ENCODE measurements at regions not wholly inside any gene's neighbourhood (a gene's known extent, or its start where the extent isn't known, plus 50 kb on each side); places are given as distances from the start of the nearest gene placed in this dataset.

- H3K4me1 ChIP-seq (ENCODE audit: control insufficient read depth in 4 of 4, insufficient read depth in 4 of 4, low read length in 3 of 4): no peaks in the 10 kb centered on the region
- H3K9ac ChIP-seq (ENCODE audit: low read depth in 1 of 2, low read length in 2 of 2): no peak overlapping the region
- no peak overlapping the region for H3K27ac ChIP-seq (ENCODE audit: low read depth in 1 of 2, low read length in 2 of 2)
- 24% methylated on average over 1 of the region's 1 CpG for WGBS
- H3K27me3 ChIP-seq (ENCODE audit: control insufficient read depth in 4 of 4, insufficient read depth in 4 of 4, low read length in 3 of 4): no peaks in the 10 kb centered on the region
- H3K4me3 ChIP-seq (ENCODE audit: low read depth in 1 of 3, low read length in 3 of 3): no peak overlapping the region
- TF ChIP-seq YY1 (IDR thresholded peaks at IDR 0.05) (no peak), RXRA (IDR thresholded peaks at IDR 0.05) (no peak), TAF1 (conservative IDR thresholded peaks at IDR 0.05) (no peak), ATF3 (IDR thresholded peaks at IDR 0.05) (no peak), MAX (IDR thresholded peaks at IDR 0.05) (no peak), GABPA (IDR thresholded peaks at IDR 0.05 in 1 of 2, conservative IDR thresholded peaks at IDR 0.05 in 1 of 2) (no peak), JUND (IDR thresholded peaks at IDR 0.05) (no peak), EGR1 (IDR thresholded peaks at IDR 0.05; ENCODE audit: low read depth in 2 of 2) (no peak), HNF4A (conservative IDR thresholded peaks at IDR 0.05) (no peak)
- TF ChIP-seq, protein P1, sequence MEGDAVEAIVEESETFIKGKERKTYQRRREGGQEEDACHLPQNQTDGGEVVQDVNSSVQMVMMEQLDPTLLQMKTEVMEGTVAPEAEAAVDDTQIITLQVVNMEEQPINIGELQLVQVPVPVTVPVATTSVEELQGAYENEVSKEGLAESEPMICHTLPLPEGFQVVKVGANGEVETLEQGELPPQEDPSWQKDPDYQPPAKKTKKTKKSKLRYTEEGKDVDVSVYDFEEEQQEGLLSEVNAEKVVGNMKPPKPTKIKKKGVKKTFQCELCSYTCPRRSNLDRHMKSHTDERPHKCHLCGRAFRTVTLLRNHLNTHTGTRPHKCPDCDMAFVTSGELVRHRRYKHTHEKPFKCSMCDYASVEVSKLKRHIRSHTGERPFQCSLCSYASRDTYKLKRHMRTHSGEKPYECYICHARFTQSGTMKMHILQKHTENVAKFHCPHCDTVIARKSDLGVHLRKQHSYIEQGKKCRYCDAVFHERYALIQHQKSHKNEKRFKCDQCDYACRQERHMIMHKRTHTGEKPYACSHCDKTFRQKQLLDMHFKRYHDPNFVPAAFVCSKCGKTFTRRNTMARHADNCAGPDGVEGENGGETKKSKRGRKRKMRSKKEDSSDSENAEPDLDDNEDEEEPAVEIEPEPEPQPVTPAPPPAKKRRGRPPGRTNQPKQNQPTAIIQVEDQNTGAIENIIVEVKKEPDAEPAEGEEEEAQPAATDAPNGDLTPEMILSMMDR (IDR thresholded peaks at IDR 0.05; ENCODE audit: low read depth, low read length, missing input control): no peak
- no peaks in the 10 kb centered on the region for H3K9me3 ChIP-seq (ENCODE audit: control insufficient read depth in 4 of 4, low read length in 3 of 4)
- H3K36me3 ChIP-seq (ENCODE audit: control insufficient read depth in 4 of 4, insufficient read depth in 3 of 4, low read depth in 1 of 4, low read length in 3 of 4): no peaks in the 10 kb centered on the region
- no peak for DNase-seq (ENCODE audit: low spot score)
Measured at GRCh38 chr5:114658194-114658593, 296.3 kb downstream of the KCNN2 start.

DNA sequence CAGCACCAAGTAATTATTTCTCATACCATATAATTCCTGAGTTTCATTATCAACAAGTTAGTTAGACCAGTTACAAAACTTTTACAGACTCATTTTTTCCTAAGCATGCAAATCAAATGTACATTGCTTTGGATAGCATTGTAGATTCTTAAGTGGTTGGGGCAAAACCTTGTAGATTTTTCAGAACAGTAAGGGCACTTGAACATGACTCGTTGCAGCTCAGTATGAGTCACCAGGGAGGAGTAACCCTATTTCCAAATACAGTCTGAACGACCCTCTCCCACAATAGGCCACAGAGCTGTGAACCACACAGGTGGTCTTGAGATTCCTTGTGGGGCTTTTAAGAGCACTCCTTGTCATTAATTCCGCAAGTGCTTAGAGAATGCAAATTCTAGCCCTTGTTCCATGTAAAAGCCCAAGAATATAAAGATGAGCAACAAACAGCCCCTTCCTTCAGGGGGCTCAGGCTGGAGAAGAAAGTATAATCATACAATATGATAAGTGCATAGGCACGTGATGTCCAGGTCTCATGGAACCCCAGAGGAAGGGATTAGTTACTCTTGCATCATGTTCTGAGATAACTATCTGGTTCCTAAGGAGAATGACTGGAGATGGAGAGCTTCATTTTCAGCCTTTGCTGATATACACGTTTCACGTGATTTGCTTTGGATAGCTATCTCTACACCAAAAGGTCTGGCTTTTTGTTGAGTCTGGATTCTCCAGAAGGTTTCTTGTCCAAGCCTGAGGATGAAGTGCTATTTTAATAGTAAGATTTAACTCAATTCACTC lies 295.7 kb downstream of the KCNN2 start:
- no peak overlapping the region for H3K9ac ChIP-seq (ENCODE audit: low read depth in 1 of 2, low read length in 2 of 2)
- TF ChIP-seq HNF4G (IDR thresholded peaks at IDR 0.05): no peak
- WGBS: 61% methylated on average over 6 of the region's 6 CpGs
- no peaks in the 10 kb centered on the region for H3K9me3 ChIP-seq (ENCODE audit: control insufficient read depth in 4 of 4, low read length in 3 of 4)
- H3K27ac ChIP-seq (ENCODE audit: low read depth in 1 of 2, low read length in 2 of 2): no peak overlapping the region
- H3K4me3 ChIP-seq (ENCODE audit: low read depth in 1 of 3, low read length in 3 of 3): no peak overlapping the region
- no peaks in the 10 kb centered on the region for H3K27me3 ChIP-seq (ENCODE audit: control insufficient read depth in 4 of 4, insufficient read depth in 4 of 4, low read length in 3 of 4)
- no peak for DNase-seq (ENCODE audit: low spot score)
- H3K36me3 ChIP-seq (ENCODE audit: control insufficient read depth in 4 of 4, insufficient read depth in 3 of 4, low read depth in 1 of 4, low read length in 3 of 4): no peaks in the 10 kb centered on the region
- no peaks in the 10 kb centered on the region for H3K4me1 ChIP-seq (ENCODE audit: control insufficient read depth in 4 of 4, insufficient read depth in 4 of 4, low read length in 3 of 4)

DNA sequence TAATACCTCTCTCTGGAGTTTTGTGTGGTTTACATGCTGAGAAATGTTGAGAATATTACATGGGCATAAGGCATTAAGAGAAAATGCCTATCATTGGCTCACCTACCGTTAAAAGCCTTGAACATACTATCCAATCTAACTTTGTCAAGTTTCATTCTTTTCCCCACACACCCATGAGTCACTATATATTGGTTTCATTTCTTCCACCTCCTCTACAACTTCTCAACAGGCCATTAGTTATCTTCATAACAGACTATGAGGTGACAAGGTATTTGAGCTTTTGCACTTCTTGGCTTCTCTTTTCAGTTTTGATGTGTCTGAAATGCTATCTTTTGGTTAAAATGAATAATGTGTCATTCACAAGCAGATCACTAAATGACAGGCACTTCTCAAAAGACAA lies 288.0 kb downstream of the KCNN2 start:
- Histone ChIP-seq H3K27ac (ENCODE audit: low read depth in 1 of 2, low read length in 2 of 2) (no peak overlapping the region), H3K27me3 (ENCODE audit: control insufficient read depth in 4 of 4, insufficient read depth in 4 of 4, low read length in 3 of 4) (no peaks in the 10 kb centered on the region), H3K9me3 (ENCODE audit: control insufficient read depth in 4 of 4, low read length in 3 of 4) (no peaks in the 10 kb centered on the region), H3K4me1 (ENCODE audit: control insufficient read depth in 4 of 4, insufficient read depth in 4 of 4, low read length in 3 of 4) (no peaks in the 10 kb centered on the region), H3K36me3 (ENCODE audit: control insufficient read depth in 4 of 4, insufficient read depth in 3 of 4, low read depth in 1 of 4, low read length in 3 of 4) (no peaks in the 10 kb centered on the region), H3K9ac (ENCODE audit: low read depth in 1 of 2, low read length in 2 of 2) (no peak overlapping the region), H3K4me3 (ENCODE audit: low read depth in 1 of 3, low read length in 3 of 3) (no peak overlapping the region)
- TF ChIP-seq YY1 (IDR thresholded peaks at IDR 0.05) (no peak), HNF4A (conservative IDR thresholded peaks at IDR 0.05) (no peak), JUND (IDR thresholded peaks at IDR 0.05) (no peak), HNF4G (IDR thresholded peaks at IDR 0.05) (no peak), FOXA1 (IDR thresholded peaks at IDR 0.05) (no peak)
- TF ChIP-seq, protein P1 (IDR thresholded peaks at IDR 0.05; ENCODE audit: low read depth, low read length, missing input control): no peak
- DNase-seq (ENCODE audit: low spot score): no peak
- WGBS: 57% methylated on average over 1 of the region's 1 CpG

Measured in liver (tissue), 8 donors.